Posterior cingulate gyrus (tissue), 11 donors: ENCODE measurements at regions not wholly inside any gene's neighbourhood (a gene's known extent, or its start where the extent isn't known, plus 50 kb on each side); places are given as distances from the start of the nearest gene placed in this dataset.

ENCODE experiments used
- DNase-seq, 10 donors: peaks; one replicate each; pipeline versions ENCODE4 v3.0.0 to v3.0.0-alpha.2; 2020 to 2021; ENCODE audit warnings: mixed read lengths in 3 of 10
- intact Hi-C: fragments of 100-400 bp; cut with DNase I; formaldehyde crosslinking; loops from one replicate; pipeline ENCODE4 v1.15.1; 2023

- intact Hi-C loops = no loop called here
- DNase-seq = peak in 2 of 10 donors; percentile 27 to 57
Measured at GRCh38 chr11:70834984-70835560, 417.3 kb downstream of the SHANK2 start.

- intact Hi-C loops = no loop called here
- peak in 1 of 10 donors; percentile 31 for DNase-seq
Measured at GRCh38 chr11:70836071-70836470, 416.3 kb downstream of the SHANK2 start.

- DNase-seq = peak in 2 of 10 donors; percentile 7
- intact Hi-C loops = no loop called here
Measured at GRCh38 chr11:70838198-70838597, 414.2 kb downstream of the SHANK2 start.

GRCh38 chr11:70839851-70840250, 412.5 kb downstream of the SHANK2 start:
- intact Hi-C loops = no loop called here
- peak in 2 of 10 donors; percentile 11 to 73 for DNase-seq

- intact Hi-C loops = no loop called here
- DNase-seq = peak in 2 of 10 donors; percentile 22 to 48
Measured at GRCh38 chr11:70841264-70841663, 411.1 kb downstream of the SHANK2 start.

GRCh38 chr11:70842256-70842655, 410.1 kb downstream of the SHANK2 start:
- intact Hi-C loops = no loop called here
- DNase-seq = peak in 2 of 10 donors; percentile 43 to 54

GRCh38 chr11:70842701-70843100, 409.7 kb downstream of the SHANK2 start:
- intact Hi-C loops = no loop called here

GRCh38 chr11:70843906-70844305, 408.5 kb downstream of the SHANK2 start:
- intact Hi-C loops = no loop called here
- DNase-seq = peak in 2 of 10 donors; percentile 54 to 72

More at GRCh38 chr11:70842701-70843100, 409.7 kb downstream of the SHANK2 start:
- peak in 2 of 10 donors; percentile 55 to 79 for DNase-seq

- DNase-seq = peak in 2 of 10 donors; percentile 42 to 49
- intact Hi-C loops = no loop called here
Measured at GRCh38 chr11:70844387-70844786, 408.0 kb downstream of the SHANK2 start.

GRCh38 chr11:70845591-70846041, 406.8 kb downstream of the SHANK2 start:
- peak in 2 of 10 donors; percentile 61 to 77 for DNase-seq
- intact Hi-C loops = no loop called here

GRCh38 chr11:70846781-70847655, 405.4 kb downstream of the SHANK2 start:
- peak in 2 of 10 donors; percentile 52 to 67 for DNase-seq
- intact Hi-C loops = no loop called here

GRCh38 chr11:70848243-70848750, 404.1 kb downstream of the SHANK2 start:
- DNase-seq = peak in 2 of 10 donors; percentile 41 to 47
- intact Hi-C loops = no loop called here

GRCh38 chr11:70849031-70849430, 403.3 kb downstream of the SHANK2 start:
- intact Hi-C loops = no loop called here

GRCh38 chr11:70851308-70851707, 401.1 kb downstream of the SHANK2 start:
- DNase-seq = peak in 1 of 10 donors; percentile 18
- intact Hi-C loops = no loop called here

More at GRCh38 chr11:70849031-70849430, 403.3 kb downstream of the SHANK2 start:
- no peak for DNase-seq

GRCh38 chr11:70851907-70852306, 400.5 kb downstream of the SHANK2 start:
- intact Hi-C loops = no loop called here
- DNase-seq = peak in 1 of 10 donors; percentile 62

GRCh38 chr11:70853068-70853769, 399.2 kb downstream of the SHANK2 start:
- intact Hi-C loops = no loop called here
- DNase-seq = peak in 8 of 10 donors; percentile 59 to 95 (median 77)

GRCh38 chr11:70853770-70854108, 398.6 kb downstream of the SHANK2 start:
- intact Hi-C loops = no loop called here
- no peak for DNase-seq

- peak in 1 of 10 donors; percentile 12 for DNase-seq
- intact Hi-C loops = no loop called here
Measured at GRCh38 chr11:70854201-70854600, 398.2 kb downstream of the SHANK2 start.

- intact Hi-C loops = no loop called here
- peak in 1 of 10 donors; percentile 43 for DNase-seq
Measured at GRCh38 chr11:70854901-70855556, 397.3 kb downstream of the SHANK2 start.

- intact Hi-C loops = no loop called here
- DNase-seq = peak in 1 of 10 donors; percentile 67
Measured at GRCh38 chr11:70857894-70858293, 394.5 kb downstream of the SHANK2 start.
